Activated naive CD8-positive, alpha-beta T cell (primary cell): ENCODE measurements at regions not wholly inside any gene's neighbourhood (a gene's known extent, or its start where the extent isn't known, plus 50 kb on each side); places are given as distances from the start of the nearest gene placed in this dataset.
"Not testable (repeated sequence)": the region's sequence is repeated elsewhere in the genome, so short reads cannot be mapped to it uniquely, and the experiment has no call there.

ENCODE experiments used
- H3K27ac Mint-ChIP-seq: one replicate; pipeline ENCODE4 v1.8.0; 2021; ENCODE audit warnings: mixed read lengths
- H3K27me3 Mint-ChIP-seq: one replicate; pipeline ENCODE4 v1.8.0; 2021; ENCODE audit warnings: mixed read lengths
- H3K36me3 Mint-ChIP-seq: one replicate; pipeline ENCODE4 v1.8.0; 2021; ENCODE audit warnings: mixed read lengths
- H3K4me1 Mint-ChIP-seq: one replicate; pipeline ENCODE4 v1.8.0; 2021; ENCODE audit warnings: low read depth, mixed read lengths
- H3K4me3 Mint-ChIP-seq: one replicate; pipeline ENCODE4 v1.8.0; 2021; ENCODE audit warnings: mild to moderate bottlenecking, mixed read lengths
- H3K9me3 Mint-ChIP-seq: one replicate; pipeline ENCODE4 v1.8.0; 2021; ENCODE audit warnings: low read depth, mixed read lengths

DNA sequence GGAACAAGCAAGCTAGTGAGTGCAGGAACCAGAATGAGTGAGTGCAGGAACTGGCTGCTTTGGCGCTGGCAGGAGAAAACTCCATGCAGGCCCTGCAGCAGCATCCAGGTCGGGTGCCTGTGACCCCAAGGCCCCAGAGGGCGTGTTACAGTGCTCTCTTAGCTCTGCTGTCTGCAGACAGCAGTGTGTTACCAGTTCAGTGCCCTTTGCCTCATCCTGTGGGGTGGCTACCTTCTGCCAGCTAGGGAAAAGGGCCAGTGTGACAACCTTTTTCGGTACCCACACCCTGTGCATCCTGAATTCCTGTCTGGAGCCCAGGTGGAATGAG lies 202.3 kb upstream of the SMIM31 start:
- no peak overlapping the region for H3K27ac Mint-ChIP-seq
- no peaks in the 10 kb centered on the region for H3K27me3 Mint-ChIP-seq
- no peak overlapping the region for H3K4me3 Mint-ChIP-seq
- no peaks in the 10 kb centered on the region for H3K4me1 Mint-ChIP-seq
- peaks cover 7% of the 10 kb centered on the region for H3K9me3 Mint-ChIP-seq
- H3K36me3 Mint-ChIP-seq, result no peaks in the 10 kb centered on the region

DNA sequence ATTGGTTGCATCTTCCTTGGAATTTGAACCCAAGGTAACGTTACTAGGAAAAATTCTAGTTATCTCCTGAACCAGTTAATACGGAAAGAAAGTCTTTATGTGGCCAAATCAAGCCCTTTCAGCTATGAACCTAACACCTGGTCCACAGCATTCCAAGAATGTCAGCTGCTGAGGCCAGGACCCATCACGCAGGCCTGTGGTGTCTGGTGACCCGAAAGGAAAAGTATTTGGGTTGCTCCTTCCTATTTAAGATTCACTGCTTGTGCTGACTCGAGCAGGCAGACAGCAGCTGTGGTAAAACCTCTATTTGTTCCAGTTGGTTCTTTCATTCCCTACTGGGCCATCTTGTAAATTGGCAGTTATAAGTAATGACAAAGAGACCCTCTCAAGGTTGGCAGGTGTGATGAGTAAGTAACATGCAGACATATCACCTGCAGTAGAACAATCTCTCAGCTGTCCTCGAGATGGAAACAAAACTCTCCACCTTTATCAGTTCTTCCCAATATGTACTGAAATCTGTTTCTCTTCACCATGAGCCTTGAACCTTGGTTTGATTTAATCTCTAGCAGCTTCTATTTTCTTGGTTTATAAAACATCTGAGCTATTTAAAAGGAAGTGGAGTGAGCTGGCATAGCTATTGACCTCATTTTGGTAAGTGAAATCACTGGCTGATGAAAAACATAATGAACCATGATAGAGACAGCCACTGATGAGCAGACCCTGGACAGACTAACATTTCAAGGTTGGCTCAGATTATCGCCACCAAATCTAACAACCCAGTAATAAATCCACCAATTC lies 182.1 kb upstream of the SMIM31 start:
- Mint-ChIP-seq H3K27me3 (no peaks in the 10 kb centered on the region), H3K36me3 (no peaks in the 10 kb centered on the region), H3K9me3 (peaks cover under 1% of the 10 kb centered on the region), H3K27ac (no peak overlapping the region), H3K4me1 (no peaks in the 10 kb centered on the region), H3K4me3 (no peak overlapping the region)

DNA sequence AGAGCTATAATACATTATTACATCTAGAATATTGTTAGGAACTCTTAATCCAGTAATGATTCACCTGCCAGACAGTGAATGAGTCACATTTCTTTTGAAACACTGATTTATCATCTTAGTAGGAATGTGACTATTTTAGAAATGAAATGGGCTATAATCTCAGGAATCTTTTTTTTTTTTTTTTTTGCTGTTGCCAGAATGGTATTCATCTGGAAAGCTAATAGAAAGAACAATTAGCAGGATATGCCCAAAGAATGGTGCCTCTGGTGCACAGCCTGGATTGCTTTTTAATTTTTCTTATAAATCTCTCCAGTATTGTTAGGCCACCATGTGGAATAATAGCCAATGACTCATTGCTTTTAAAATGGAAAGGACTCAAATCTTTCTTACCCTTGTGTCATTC lies 181.1 kb upstream of the SMIM31 start:
- Mint-ChIP-seq H3K4me1 (no peaks in the 10 kb centered on the region), H3K36me3 (no peaks in the 10 kb centered on the region), H3K9me3 (peaks cover 5% of the 10 kb centered on the region), H3K4me3 (no peak overlapping the region), H3K27me3 (no peaks in the 10 kb centered on the region), H3K27ac (no peak overlapping the region)

DNA sequence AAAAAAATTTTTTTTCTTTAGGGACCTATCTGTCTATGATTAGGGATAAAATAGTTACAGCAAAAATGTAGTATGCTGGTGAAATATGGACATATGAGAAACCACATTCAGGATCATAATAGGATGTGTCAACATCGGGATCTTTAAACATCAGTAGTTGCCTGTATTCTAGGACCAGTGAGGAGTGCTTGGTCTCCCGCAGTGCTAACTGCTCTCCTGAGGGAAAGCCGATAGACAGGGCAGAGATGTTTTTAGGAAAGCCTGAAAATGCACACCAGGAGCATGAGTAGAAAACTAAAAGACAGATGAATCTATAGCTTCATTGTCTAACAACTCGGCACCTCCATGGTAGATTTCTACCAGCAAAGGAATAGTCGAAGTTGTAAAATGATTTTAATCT lies 178.1 kb upstream of the SMIM31 start:
- no peaks in the 10 kb centered on the region for H3K27me3 Mint-ChIP-seq
- H3K36me3 Mint-ChIP-seq, result no peaks in the 10 kb centered on the region
- peaks cover 7% of the 10 kb centered on the region for H3K9me3 Mint-ChIP-seq
- H3K4me1 Mint-ChIP-seq, result no peaks in the 10 kb centered on the region
- no peak overlapping the region for H3K27ac Mint-ChIP-seq
- H3K4me3 Mint-ChIP-seq, result no peak overlapping the region

DNA sequence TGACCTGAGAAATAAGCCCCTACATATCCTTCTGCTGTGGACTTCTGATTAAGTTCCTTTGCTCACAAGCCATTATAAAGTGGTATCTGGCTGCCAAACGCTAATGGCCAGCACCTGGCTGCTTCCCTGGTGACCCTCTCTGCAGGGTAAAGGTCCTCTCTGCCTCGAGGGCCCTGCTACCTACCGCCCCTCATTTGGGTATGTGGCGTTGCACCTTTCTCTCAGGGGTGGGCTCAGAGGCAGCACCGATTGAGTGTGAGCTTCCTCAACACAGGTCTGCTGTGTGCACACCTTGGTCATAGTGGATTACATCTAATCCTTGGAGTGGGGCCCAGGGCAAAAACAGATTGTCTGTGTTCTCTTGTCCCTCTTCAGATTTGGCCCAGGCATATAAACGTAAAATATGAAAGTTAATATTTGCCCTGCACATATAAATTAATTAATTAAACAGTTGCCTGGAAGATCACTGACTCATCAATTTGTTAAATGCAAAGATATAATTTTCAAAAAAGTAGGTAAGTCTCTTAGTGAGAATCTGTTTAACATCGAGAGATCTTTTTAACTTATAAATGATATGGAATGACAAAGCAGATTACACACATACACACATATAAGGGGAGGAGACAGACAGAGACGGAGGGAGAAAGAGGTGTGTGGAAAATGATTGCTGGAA lies 174.5 kb upstream of the SMIM31 start:
- Mint-ChIP-seq H3K36me3 (no peaks in the 10 kb centered on the region), H3K4me3 (no peak overlapping the region), H3K27me3 (no peaks in the 10 kb centered on the region), H3K4me1 (no peaks in the 10 kb centered on the region), H3K27ac (no peak overlapping the region), H3K9me3 (peaks cover 12% of the 10 kb centered on the region)

DNA sequence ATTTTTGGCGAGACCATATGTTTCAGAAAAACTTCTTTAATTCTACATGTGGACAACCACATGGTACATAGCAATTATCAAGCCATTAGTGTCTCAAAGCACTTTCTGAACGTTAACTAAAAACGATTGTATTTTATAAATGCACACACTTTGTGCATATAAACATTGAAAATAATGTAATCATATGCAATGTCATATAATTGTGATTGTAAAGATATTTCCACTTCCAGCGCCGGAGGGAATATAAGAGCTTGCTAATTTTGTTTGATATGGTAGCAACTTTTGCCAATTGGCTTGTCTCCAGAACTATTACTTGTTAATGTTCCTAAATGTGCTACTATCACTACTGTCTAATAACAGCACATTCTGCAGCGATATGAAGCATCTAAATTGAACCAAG lies 162.3 kb upstream of the SMIM31 start:
- H3K4me3 Mint-ChIP-seq, result no peak overlapping the region
- peaks cover 2% of the 10 kb centered on the region for H3K27me3 Mint-ChIP-seq
- H3K4me1 Mint-ChIP-seq, result no peaks in the 10 kb centered on the region
- no peaks in the 10 kb centered on the region for H3K36me3 Mint-ChIP-seq
- H3K9me3 Mint-ChIP-seq, result no peaks in the 10 kb centered on the region
- H3K27ac Mint-ChIP-seq, result no peak overlapping the region

DNA sequence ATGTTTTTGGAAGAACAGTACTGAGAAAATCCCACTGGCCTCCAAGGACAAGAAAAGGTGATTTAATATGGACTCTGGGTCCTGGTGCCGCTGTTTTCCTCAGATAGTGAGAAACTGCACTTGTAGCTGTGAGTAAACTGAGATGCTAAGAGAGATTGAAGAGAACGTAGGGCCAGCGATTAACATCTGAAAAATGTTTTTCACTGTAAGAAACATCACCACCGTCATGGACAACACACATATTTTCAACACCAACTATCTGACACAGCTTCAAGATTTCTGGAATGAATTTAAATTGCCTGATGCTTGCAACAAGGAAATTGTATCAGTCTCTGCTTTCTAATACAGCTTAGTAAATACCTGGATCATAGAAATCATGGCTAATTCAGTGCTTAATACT lies 158.2 kb upstream of the SMIM31 start:
- H3K36me3 Mint-ChIP-seq, result no peaks in the 10 kb centered on the region
- H3K27ac Mint-ChIP-seq, result no peak overlapping the region
- no peak overlapping the region for H3K4me3 Mint-ChIP-seq
- no peaks in the 10 kb centered on the region for H3K9me3 Mint-ChIP-seq
- H3K4me1 Mint-ChIP-seq, result no peaks in the 10 kb centered on the region
- no peaks in the 10 kb centered on the region for H3K27me3 Mint-ChIP-seq

DNA sequence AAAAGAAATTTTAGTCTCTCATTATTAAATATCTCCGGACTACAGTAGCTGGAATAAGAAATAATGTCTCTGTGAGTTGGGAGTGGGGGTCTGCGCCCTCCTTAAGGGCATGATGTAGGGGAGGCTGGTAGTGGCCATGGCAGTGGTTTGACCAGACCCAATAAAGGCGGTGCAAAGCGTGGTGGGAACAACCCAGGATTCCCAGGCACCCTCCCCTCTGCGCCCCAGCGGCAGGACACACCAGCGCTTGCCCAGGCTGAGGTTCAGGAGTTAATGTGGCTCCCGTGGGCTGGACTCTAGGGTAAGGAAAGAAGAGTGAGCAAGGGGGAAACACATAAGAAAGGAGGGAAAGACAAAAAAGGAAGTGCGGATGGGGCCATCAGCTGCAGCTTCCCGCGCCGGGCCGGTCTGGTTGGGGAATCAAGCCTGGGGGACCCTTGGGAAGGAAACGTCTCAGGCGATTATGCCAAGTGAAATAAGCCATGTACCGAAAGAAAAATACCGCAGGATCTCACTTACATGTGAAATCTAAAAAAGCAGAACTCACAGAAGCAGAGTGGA lies 157.5 kb upstream of the SMIM31 start:
- H3K4me3 Mint-ChIP-seq, result no peak overlapping the region
- no peaks in the 10 kb centered on the region for H3K4me1 Mint-ChIP-seq
- H3K27me3 Mint-ChIP-seq, result no peaks in the 10 kb centered on the region
- no peaks in the 10 kb centered on the region for H3K9me3 Mint-ChIP-seq
- no peaks in the 10 kb centered on the region for H3K36me3 Mint-ChIP-seq
- H3K27ac Mint-ChIP-seq, result no peak overlapping the region

DNA sequence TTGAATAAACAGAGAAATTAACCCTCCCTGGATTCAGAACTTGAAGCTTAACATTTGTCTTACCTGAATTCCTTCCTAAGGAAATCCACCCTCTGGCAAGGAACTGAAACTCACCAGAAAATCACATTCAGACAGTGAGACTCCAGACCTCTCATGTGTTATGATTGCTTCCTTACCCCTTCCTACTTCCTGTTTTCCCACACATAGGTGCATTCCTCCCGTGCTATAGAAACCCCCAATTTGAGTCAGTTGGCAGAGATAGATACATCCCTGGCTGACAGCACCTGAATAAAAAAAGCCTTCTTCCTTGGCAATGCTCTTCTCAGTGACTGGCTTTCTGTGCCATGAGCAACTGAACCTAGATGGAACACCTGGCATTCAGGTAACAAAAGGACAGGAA lies 157.0 kb upstream of the SMIM31 start:
- H3K9me3 Mint-ChIP-seq, result no peaks in the 10 kb centered on the region
- no peak overlapping the region for H3K4me3 Mint-ChIP-seq
- H3K4me1 Mint-ChIP-seq, result no peaks in the 10 kb centered on the region
- H3K27ac Mint-ChIP-seq, result no peak overlapping the region
- H3K27me3 Mint-ChIP-seq, result no peaks in the 10 kb centered on the region
- H3K36me3 Mint-ChIP-seq, result no peaks in the 10 kb centered on the region

DNA sequence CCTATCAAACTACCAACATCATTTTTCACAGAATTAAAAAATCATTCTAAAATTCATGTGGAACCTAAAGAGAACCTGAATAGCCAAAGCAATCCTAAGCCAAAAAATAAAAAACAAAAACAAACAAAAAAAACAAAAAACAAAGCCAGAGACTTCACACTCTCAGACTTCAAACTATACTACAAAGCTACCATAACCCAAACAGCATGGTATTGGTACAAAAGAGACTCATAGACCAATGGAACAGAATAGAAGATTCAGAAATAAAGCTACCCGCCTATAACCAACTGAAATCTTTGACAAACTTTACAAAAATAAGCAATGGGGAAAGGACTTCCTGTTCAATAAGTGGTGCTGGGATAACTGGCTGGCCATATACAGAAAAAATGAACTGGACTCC lies 152.3 kb upstream of the SMIM31 start:
- Mint-ChIP-seq H3K36me3 (no peaks in the 10 kb centered on the region), H3K4me1 (no peaks in the 10 kb centered on the region), H3K9me3 (no peaks in the 10 kb centered on the region), H3K4me3 (no peak overlapping the region), H3K27ac (no peak overlapping the region), H3K27me3 (no peaks in the 10 kb centered on the region)

DNA sequence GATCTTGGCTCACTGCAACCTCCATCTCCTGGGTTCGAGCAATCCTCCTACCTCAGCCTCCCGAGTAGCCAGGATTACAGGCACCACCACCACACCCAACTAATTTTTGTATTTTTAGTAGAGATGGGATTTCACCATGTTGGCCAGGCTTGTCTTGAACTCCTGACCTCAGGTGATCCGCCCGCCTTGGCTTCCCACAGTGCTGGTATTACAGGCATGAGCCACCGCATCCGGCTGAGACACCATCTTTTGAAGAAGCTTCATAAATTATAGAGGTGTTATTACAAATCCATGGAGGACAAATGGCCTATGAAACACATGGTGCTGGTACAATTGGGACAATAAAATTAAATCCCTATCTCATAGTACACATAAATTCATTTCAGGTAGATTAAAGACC lies 148.1 kb upstream of the SMIM31 start:
- H3K4me1 Mint-ChIP-seq, H3K36me3 Mint-ChIP-seq, H3K27me3 Mint-ChIP-seq, H3K4me3 Mint-ChIP-seq, H3K9me3 Mint-ChIP-seq, H3K27ac Mint-ChIP-seq: not testable (repeated sequence)

DNA sequence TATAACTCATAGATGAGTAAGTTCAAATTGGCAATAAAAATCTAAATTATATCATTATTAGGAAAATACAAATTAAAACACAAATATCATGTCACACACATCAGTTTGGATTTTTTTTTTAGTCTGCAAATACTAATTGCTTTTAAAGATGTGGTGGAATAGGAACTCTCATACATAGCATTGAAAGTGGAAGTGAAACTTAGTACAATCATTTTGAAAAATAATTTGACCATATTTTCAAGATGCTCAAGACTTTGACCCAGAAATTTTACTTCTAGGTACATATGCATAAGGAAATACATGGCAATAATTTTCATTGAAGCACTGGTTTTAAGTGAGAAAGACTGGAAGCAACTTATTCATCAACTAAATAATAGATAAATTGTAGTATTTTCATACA lies 147.5 kb upstream of the SMIM31 start:
- H3K27ac Mint-ChIP-seq, result no peak overlapping the region
- H3K4me1 Mint-ChIP-seq, result no peaks in the 10 kb centered on the region
- H3K36me3 Mint-ChIP-seq, result no peaks in the 10 kb centered on the region
- no peaks in the 10 kb centered on the region for H3K27me3 Mint-ChIP-seq
- no peak overlapping the region for H3K4me3 Mint-ChIP-seq
- H3K9me3 Mint-ChIP-seq, result peaks cover 4% of the 10 kb centered on the region

DNA sequence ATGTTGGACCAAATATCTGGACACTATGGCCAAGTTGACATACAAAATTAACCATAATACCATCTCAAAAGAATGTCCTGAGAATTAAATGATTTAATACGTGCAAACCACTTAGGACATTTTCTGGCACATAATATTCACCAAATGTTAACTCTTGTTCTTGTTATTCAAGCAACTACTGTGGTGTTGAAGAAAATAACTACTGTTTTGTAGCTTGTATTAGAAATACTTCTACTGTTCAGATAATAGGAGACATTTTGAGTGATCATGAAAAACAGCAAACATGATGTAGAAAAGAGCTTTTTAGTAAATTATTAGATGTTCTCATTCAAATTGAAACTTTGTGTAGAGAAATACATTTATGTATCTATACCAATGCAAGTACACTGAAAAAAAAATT lies 140.7 kb upstream of the SMIM31 start:
- peaks cover 4% of the 10 kb centered on the region for H3K9me3 Mint-ChIP-seq
- H3K36me3 Mint-ChIP-seq, result no peaks in the 10 kb centered on the region
- H3K4me1 Mint-ChIP-seq, result no peaks in the 10 kb centered on the region

DNA sequence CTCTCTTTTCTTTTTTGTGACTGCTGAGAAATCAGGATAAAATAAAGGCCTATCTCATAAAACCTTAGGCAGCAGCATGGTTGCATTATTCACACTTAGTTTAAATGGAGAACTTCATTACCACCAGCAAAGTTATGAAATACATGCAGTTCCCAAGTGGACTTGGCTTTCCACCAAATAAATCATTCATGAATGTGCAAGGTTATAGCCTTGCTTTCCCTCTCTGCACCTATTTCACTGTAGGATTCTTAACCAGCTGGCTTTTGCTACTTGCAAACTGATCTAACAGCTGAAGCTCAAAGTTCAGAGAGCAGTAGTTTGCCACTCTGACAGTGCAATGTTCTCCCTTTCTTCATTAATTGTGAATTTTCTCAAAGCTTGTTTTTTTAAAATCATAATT lies 140.1 kb upstream of the SMIM31 start:
- H3K36me3 Mint-ChIP-seq, result no peaks in the 10 kb centered on the region
- H3K4me3 Mint-ChIP-seq, result no peak overlapping the region
- H3K27ac Mint-ChIP-seq, result no peak overlapping the region
- no peaks in the 10 kb centered on the region for H3K4me1 Mint-ChIP-seq
- peaks cover 4% of the 10 kb centered on the region for H3K9me3 Mint-ChIP-seq
- H3K27me3 Mint-ChIP-seq, result no peaks in the 10 kb centered on the region

More for the DNA sequence above, 140.7 kb upstream of the SMIM31 start:
- H3K27ac Mint-ChIP-seq, result no peak overlapping the region
- H3K4me3 Mint-ChIP-seq, result no peak overlapping the region
- H3K27me3 Mint-ChIP-seq, result no peaks in the 10 kb centered on the region

DNA sequence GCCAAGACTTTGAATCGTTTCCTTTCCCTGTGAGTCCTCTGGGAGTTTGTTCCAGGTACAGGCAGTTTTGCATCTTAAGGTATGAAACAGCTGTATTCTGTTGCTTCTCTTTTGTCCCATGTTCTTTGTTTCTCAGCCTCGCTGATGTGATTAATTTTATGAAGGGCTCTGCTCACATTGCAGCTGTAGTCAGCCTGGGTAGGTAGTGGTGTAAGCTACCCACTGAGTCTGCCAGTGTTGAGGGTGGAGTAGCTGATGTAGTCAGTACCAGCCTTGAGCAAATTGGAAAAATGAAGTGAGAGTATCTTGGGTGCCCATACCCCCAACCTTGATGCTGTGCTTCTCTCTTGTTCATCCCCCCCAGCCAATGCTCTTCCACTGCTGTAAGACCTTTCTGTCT lies 139.6 kb upstream of the SMIM31 start:
- Mint-ChIP-seq H3K36me3 (no peaks in the 10 kb centered on the region), H3K4me1 (no peaks in the 10 kb centered on the region), H3K27ac (no peak overlapping the region), H3K4me3 (no peak overlapping the region), H3K27me3 (no peaks in the 10 kb centered on the region), H3K9me3 (peaks cover 4% of the 10 kb centered on the region)

DNA sequence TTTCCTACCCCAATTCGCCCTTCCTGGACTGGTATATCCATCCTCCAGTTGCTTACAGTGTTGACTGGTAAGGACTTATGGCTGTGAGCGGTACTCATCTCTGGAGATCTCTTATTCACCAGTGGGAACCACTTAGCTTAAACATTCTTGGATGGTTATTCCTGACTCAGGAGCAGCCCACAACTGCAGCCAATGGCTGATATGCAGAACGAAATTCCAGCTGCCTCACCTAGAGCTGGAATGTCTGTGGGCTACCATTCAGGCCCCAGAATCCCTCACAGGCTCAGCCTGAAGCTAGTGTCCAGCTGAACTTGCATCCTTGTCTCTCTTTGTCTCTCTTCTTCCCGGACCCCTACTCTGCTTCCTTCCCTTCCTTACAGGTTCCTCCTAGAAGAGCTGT lies 138.9 kb upstream of the SMIM31 start:
- Mint-ChIP-seq H3K4me3 (no peak overlapping the region), H3K27me3 (no peaks in the 10 kb centered on the region), H3K4me1 (no peaks in the 10 kb centered on the region), H3K27ac (no peak overlapping the region), H3K9me3 (peaks cover 4% of the 10 kb centered on the region), H3K36me3 (no peaks in the 10 kb centered on the region)
